HG03521 (cell line): ENCODE measurements at regions not wholly inside any gene's neighbourhood (a gene's known extent, or its start where the extent isn't known, plus 50 kb on each side); places are given as distances from the start of the nearest gene placed in this dataset.

Experiments
- ATAC-seq: cut with Tn5 transposase; IDR thresholded peaks from one replicate; pipeline ENCODE4 v1.9.1; 2021; ENCODE audit warnings: mild to moderate bottlenecking, moderate library complexity; ENCODE audit not compliant: unreplicated experiment

- no peak for ATAC-seq
These were observed 102.7 kb upstream of the TOP1 start for GRCh38 chr20:40925829-40926510.

GRCh38 chr20:40926928-40927327 is 101.7 kb upstream of the TOP1 start:
- ATAC-seq: no peak

- ATAC-seq: no peak
These were observed 98.1 kb upstream of the TOP1 start for GRCh38 chr20:40930561-40930960.

DNA sequence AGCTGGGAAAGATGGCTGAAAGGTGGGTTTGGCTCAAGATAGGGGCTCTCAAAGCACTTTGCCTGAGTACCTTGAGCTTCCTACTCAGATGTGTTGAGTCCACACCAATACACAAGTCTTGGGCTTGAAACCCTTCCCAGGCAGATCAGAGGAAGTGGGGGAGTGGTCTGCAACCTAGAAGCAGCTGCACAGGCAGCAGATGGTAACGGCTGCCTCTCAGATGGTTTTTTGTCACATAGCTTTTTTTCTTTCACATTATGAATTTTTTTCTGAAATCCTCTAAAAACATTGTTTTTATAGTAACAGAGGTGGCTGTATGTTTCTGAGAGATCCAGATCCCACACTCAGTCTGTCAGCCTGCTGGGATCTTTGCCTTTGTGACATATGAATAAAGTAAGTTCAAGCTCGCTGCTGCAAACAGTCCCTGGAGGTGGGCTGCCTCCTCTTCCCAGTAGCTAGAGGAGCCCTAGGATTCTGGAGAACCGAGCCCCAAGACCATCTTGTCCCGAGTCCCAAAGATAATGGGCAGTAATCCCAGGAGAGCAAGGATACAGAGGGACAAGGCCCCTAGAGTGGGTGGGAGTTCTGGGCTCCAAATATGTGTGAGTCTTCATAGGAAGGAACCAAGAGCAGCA is 97.1 kb upstream of the TOP1 start:
- ATAC-seq: no peak

DNA sequence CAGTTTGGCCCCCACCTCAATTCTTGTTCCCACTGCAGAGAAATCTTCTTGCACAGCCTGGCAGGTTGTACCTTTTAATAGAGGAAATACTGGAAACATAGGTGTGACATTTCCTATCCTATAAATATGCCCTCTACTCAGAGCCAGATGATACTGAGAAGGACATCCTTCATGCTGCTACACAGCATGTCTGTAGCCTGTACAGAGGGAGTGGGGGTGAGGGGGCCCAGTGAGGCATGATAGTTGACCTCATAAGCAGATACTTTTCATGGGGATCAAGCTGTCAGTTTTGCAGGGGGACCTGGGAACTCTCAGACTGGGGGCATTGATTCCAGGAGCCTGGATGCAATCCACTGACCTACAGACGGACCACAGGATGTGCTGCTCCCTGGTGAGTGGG is 96.2 kb upstream of the TOP1 start:
- ATAC-seq: no peak

- ATAC-seq: no peak
These were observed 94.9 kb upstream of the TOP1 start for GRCh38 chr20:40933758-40934157.

DNA sequence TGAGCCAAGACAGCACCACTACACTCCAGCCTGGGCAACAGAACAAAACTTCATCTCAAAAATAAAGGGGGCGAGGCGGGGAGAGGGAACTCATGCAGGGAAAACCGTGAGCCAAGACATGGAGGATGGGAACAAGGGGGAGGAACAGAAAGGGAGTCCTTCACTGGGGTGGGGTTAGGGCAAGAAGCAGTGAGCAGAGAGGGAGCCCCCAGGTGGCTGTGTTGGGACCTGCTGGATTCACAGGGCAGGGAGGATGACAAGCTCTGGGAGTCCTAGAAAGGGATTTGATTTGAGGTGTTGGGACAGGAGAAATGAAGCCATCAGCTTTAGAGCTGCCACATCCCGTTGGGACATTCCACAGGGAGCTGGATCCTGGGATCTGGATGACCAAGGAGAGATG is 90.6 kb upstream of the TOP1 start:
- no peak for ATAC-seq

DNA sequence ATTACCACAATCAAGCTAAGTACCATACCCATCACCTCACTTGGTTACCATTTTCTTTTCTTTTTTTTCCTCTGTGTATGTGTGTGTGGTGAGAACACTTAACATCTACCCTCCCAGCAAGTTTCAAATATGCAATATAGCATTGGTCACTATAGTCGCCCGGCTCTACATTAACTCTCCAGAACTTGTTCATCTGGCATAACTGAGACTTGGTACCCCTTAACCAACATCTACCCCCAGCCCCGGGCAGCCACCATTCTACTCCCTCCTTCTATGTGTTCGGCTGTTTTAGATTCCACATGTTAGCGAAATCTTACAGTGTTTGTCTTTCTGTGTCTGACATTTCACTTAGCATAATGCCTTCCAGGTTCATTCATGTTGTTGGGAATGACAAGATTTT is 89.0 kb upstream of the TOP1 start:
- ATAC-seq: no peak

DNA sequence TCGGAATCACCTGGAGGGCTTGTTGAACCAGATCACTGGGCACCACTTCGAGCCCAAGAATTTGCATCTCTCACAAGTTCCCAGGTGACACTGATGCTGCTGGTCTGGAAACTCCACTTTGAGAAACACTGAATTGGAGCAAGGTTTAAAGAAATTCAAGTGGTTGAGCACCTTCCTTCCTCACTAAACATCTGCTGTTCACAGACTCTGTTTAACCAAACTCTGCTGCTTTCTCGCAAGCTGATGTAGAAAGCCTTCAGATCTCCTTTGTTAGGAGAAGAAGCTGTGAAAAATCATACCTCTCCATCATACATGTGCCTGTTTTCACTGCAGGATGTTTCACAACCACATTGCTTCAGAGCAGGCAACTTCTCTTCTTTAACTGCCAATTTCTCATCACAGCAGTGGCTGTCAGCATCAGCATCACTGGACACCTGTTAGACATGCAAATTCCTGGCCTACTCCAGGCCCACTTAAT is 87.5 kb upstream of the TOP1 start:
- ATAC-seq: no peak

DNA sequence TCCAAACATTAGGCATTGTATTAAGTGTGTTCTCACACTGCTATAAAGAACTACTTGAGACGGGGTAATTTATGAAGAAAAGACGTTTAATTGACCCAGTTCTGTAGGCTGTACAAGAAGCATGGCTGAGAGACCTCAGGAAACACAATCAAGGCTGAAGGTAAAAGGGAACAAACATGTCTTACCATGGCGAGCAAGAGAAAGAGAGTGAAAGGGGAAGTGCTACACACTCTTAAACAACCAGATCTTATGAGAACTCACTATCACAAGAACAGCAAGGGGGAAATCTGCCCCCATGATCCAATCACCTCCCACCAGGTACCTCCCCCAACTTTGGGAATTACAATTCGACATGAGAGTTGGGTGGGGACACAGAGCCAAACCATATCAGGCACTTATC is 86.6 kb upstream of the TOP1 start:
- ATAC-seq: no peak

DNA sequence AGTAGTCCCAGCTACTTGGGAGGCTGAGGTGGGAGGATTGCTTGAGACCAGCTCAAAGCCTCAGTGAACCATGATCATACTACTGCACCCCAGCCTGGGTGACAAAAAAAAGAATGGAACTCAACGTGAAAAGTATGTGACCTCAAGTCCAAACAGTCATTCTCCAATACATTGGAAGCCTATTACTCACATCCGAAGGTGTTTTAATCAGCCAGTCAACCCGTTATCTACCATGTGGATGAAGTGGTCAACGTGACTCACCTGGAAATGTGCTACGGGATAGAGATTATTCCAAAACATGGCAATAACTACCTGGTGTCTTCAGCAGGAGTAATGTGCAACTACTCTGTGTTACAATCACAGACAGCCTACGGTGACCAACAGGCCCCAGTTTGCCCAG is 85.8 kb upstream of the TOP1 start:
- ATAC-seq: no peak

DNA sequence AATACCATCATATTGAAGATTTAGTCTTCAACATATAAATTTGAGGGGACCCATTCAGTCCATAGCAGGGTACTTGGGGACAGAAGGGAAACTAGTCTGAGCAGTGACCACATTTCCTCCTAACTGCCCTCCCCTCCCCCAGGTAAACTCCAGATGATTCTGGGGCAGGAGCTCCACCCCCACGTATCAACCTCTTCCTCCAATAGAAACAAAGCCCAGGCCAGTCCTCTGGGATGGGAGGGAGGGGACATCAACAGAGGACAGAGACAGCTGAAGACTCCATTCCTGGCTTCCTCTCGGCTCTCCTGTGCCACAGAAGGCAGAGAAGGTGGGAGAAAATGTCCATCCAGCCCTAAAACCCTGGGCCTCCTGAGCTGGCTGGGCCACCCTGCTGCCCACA is 85.0 kb upstream of the TOP1 start:
- no peak for ATAC-seq

DNA sequence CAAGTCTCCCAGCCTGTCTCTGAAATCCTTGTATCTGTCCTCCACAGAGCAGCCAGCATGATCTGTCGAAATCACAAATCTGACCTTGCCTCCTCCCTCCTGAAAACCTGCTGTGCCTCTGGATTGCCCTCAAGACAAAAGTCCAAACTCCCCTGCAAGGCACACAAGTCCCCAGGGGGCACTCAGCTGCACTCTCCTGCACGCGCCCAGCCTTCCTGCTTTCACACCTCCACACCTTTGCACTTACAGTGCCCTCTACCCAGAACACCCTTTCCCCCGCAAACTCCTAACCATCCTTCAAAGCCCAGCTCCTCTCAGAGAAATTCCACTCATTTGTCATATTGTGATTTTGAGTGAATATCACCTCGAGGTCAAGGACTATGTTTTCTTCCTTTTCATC is 83.4 kb upstream of the TOP1 start:
- ATAC-seq: no peak

- ATAC-seq: no peak
These were observed 82.7 kb upstream of the TOP1 start for GRCh38 chr20:40945754-40946450.

DNA sequence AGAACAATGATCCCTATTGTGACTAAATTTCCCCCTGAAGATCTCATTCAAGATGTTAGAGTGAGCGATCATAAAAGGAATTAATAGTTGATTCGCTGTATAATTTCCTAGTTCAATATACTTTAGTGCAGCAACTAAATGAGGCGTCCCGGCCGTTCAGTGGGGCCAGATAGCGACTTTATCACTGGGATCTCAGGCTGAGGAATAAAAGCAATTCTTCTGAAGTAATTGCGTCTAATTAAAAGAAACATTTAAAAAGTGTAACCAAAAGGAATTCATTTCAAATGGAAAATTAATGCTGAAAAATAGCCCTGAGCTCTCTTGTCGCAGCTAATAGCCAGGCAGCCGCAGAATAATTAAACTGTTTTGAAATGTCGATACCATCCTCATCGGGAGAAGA is 82.2 kb upstream of the TOP1 start:
- no peak for ATAC-seq

DNA sequence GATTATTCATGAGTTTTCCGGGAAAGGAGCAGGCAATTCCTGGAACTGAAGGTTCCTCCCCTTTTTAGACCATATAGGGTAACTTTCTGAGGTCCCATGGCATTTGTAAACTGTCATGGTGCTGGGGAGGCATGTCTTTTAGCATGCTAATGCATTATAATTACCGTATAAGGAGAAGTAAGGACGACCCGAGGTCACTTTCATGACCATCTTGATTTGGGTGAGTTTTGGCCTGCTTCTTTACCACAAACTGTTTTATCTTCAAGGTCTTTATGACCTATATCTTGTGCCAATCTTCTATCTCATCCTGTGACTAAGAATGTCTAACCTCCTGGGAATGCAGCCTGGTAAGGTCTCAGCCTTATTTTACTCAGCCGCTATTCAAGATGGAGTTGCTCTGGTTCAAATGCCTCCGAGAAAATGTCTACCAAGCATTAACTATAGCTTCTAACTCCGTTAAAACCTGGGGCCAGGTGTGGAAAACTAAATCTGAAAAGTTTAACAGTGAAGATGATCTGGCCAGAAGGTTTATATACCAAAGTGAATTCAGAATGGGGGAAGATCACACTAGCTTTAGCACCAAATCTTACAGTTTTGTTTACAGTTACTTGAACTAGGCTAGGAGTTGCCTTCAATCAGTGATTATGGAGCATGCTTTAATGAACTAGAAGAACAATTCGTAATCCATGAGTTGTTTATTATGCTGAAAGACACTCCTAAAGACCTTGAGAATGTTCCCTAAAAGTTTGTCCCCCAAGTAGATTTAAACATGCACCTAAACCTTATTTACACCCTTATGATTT is 80.0 kb upstream of the TOP1 start:
- ATAC-seq: no peak

GRCh38 chr20:40949346-40949745 is 79.3 kb upstream of the TOP1 start:
- no peak for ATAC-seq

- ATAC-seq: no peak
These were observed 76.5 kb upstream of the TOP1 start for GRCh38 chr20:40952136-40952535.

DNA sequence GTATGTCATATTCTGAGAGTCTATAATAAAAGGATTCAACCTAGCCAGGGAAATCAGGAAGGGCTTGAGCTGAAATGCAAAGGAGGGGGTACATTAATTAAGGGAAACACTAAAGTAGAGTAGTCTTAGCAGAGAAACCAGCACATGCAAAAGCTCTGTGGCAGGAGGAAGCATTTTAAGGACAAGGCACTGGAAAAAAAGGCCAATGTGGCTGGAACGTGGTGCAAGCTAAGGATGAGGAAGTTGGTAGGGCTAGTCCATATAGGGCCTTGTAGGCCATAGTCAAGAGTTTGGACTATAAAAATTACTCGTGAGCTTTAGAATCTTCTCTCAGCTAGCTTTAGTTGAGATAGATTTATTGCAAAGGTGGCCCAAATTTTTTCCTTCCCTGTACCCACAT is 75.2 kb upstream of the TOP1 start:
- ATAC-seq: no peak

DNA sequence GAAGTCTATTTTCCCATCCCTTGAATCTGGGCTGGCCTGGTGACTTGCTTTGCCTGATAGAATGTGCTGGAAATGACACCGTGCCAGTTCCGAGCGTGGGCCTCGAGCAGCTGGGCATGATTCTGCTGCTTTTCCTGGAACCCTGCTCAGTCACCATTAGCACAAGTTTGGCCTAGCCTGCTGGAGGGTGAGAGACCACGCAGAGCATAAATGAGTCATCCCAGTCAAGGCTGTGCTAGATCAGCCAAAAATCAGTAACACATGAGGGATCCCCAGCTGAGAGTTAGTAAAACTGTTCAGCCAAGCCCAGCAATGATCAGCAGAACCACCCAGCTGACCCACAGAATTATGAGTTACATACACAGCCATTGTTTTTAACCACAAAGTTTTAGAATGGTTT is 74.8 kb upstream of the TOP1 start:
- ATAC-seq: no peak

- no peak for ATAC-seq
These were observed 74.0 kb upstream of the TOP1 start for GRCh38 chr20:40954521-40955165.
